H1 (cell line): ENCODE measurements at regions not wholly inside any gene's neighbourhood (a gene's known extent, or its start where the extent isn't known, plus 50 kb on each side); places are given as distances from the start of the nearest gene placed in this dataset.

Source experiments
- EZH2 ChIP-seq: fragments of 200-600 bp; sonication (generic); IDR thresholded peaks from 2 replicates; pipeline ENCODE4 v1.7.1; 2012; ENCODE audit warnings: low read depth, mild to moderate bottlenecking, moderate library complexity, low read length, inconsistent platforms; ENCODE audit not compliant: severe bottlenecking
- NANOG ChIP-seq: IDR thresholded peaks from 2 replicates; pipeline ENCODE4 v1.6.1; 2011; ENCODE audit warnings: low read length, low read depth, mild to moderate bottlenecking, inconsistent platforms; ENCODE audit not compliant: insufficient read depth, poor library complexity, severe bottlenecking
- PHF8 ChIP-seq: fragments of 200-600 bp; sonication (generic); conservative IDR thresholded peaks from 2 replicates; pipeline ENCODE4 v1.7.1; 2012; ENCODE audit warnings: low read depth, mild to moderate bottlenecking, inconsistent platforms, low read length, moderate library complexity
- RFX5 ChIP-seq: IDR thresholded peaks from 2 replicates; pipeline ENCODE4 v1.6.1; 2011; ENCODE audit warnings: low read depth, low read length, improper control_type of control experiment, borderline replicate concordance
- YY1 ChIP-seq: IDR thresholded peaks from 2 replicates; pipeline ENCODE4 v1.6.1; 2011; ENCODE audit warnings: low read depth, mild to moderate bottlenecking, low read length
- TF ChIP-seq, protein P1 (sequence below): fragments of 300-600 bp; sonication (generic); IDR thresholded peaks from 2 replicates; pipeline ENCODE4 v1.7.1; 2012; ENCODE audit warnings: low read length, moderate library complexity, mild to moderate bottlenecking, inconsistent platforms; ENCODE audit not compliant: insufficient replicate concordance

DNA sequence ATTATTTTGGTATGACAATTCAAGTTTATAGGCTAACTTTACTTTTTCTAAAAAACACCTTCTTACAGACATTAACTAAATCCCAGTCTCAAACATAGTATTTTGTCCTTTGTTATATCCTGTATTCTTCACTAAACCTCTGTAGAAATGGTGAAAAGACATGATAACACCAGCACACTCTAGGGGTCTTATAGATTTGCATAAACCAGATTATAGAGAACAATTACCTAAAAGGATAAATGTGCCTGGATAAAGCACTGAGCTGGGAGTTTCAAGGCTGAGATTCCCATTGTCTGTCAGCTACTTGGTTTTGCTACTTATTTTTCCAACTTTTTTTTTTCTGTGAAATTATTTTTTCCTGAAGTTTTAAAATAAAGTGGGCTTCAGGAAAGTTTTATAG is 1288.6 kb upstream of the TMPRSS15 start (continued):
- TF ChIP-seq NANOG (no peak), RFX5 (no peak), YY1 (no peak), PHF8 (no peak), EZH2 (no peak)
- TF ChIP-seq, protein P1, sequence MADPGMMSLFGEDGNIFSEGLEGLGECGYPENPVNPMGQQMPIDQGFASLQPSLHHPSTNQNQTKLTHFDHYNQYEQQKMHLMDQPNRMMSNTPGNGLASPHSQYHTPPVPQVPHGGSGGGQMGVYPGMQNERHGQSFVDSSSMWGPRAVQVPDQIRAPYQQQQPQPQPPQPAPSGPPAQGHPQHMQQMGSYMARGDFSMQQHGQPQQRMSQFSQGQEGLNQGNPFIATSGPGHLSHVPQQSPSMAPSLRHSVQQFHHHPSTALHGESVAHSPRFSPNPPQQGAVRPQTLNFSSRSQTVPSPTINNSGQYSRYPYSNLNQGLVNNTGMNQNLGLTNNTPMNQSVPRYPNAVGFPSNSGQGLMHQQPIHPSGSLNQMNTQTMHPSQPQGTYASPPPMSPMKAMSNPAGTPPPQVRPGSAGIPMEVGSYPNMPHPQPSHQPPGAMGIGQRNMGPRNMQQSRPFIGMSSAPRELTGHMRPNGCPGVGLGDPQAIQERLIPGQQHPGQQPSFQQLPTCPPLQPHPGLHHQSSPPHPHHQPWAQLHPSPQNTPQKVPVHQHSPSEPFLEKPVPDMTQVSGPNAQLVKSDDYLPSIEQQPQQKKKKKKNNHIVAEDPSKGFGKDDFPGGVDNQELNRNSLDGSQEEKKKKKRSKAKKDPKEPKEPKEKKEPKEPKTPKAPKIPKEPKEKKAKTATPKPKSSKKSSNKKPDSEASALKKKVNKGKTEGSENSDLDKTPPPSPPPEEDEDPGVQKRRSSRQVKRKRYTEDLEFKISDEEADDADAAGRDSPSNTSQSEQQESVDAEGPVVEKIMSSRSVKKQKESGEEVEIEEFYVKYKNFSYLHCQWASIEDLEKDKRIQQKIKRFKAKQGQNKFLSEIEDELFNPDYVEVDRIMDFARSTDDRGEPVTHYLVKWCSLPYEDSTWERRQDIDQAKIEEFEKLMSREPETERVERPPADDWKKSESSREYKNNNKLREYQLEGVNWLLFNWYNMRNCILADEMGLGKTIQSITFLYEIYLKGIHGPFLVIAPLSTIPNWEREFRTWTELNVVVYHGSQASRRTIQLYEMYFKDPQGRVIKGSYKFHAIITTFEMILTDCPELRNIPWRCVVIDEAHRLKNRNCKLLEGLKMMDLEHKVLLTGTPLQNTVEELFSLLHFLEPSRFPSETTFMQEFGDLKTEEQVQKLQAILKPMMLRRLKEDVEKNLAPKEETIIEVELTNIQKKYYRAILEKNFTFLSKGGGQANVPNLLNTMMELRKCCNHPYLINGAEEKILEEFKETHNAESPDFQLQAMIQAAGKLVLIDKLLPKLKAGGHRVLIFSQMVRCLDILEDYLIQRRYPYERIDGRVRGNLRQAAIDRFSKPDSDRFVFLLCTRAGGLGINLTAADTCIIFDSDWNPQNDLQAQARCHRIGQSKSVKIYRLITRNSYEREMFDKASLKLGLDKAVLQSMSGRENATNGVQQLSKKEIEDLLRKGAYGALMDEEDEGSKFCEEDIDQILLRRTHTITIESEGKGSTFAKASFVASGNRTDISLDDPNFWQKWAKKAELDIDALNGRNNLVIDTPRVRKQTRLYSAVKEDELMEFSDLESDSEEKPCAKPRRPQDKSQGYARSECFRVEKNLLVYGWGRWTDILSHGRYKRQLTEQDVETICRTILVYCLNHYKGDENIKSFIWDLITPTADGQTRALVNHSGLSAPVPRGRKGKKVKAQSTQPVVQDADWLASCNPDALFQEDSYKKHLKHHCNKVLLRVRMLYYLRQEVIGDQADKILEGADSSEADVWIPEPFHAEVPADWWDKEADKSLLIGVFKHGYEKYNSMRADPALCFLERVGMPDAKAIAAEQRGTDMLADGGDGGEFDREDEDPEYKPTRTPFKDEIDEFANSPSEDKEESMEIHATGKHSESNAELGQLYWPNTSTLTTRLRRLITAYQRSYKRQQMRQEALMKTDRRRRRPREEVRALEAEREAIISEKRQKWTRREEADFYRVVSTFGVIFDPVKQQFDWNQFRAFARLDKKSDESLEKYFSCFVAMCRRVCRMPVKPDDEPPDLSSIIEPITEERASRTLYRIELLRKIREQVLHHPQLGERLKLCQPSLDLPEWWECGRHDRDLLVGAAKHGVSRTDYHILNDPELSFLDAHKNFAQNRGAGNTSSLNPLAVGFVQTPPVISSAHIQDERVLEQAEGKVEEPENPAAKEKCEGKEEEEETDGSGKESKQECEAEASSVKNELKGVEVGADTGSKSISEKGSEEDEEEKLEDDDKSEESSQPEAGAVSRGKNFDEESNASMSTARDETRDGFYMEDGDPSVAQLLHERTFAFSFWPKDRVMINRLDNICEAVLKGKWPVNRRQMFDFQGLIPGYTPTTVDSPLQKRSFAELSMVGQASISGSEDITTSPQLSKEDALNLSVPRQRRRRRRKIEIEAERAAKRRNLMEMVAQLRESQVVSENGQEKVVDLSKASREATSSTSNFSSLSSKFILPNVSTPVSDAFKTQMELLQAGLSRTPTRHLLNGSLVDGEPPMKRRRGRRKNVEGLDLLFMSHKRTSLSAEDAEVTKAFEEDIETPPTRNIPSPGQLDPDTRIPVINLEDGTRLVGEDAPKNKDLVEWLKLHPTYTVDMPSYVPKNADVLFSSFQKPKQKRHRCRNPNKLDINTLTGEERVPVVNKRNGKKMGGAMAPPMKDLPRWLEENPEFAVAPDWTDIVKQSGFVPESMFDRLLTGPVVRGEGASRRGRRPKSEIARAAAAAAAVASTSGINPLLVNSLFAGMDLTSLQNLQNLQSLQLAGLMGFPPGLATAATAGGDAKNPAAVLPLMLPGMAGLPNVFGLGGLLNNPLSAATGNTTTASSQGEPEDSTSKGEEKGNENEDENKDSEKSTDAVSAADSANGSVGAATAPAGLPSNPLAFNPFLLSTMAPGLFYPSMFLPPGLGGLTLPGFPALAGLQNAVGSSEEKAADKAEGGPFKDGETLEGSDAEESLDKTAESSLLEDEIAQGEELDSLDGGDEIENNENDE, result no peak
